ENCODE measurements at regions not wholly inside any gene's neighbourhood (a gene's known extent, or its start where the extent isn't known, plus 50 kb on each side); places are given as distances from the start of the nearest gene placed in this dataset.
"Not testable (repeated sequence)": the region's sequence is repeated elsewhere in the genome, so short reads cannot be mapped to it uniquely, and the experiment has no call there.

DNA sequence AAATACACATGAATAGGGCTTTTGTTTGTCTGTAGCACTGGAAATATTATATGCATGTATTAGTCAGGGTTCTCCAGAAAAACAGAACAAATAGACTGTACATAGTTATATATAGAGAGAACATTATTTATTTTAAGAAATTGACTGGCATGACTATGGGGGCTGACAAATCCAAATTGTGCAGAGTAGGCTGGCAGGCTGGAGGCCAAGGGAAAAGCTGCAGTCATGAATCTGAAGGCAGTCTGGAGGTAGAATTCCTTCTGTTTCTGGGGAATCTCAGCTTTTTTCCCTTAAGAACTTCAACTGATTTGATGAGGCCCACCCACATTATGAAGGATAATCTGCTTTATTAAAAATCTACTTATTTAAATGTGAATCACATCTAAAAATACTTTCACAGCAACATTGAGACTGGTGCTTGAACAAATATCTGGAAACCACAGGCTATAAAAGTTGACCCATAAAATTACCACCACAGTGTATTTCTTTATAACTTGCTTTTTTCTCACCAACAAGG is 344.2 kb upstream of the KIAA1217 start:
- no peak for ATAC-seq
- Mint-ChIP-seq H3K9me3 (peaks cover 0 to 2% of the 10 kb centered on the region in 2 donors), H3K4me3 (no peak overlapping the region), H3K4me1 (no peaks in the 10 kb centered on the region), H3K27me3 (ENCODE audit: low read depth in 2 of 2) (no peaks in the 10 kb centered on the region), H3K27ac (no peak overlapping the region), H3K36me3 (no peaks in the 10 kb centered on the region)
- DNase-seq, result no peak
- no peaks in the 10 kb centered on the region for H3K9me3 ChIP-seq (ENCODE audit: control insufficient read depth, insufficient read depth, low read length)
- no peaks in the 10 kb centered on the region for H3K27me3 ChIP-seq (ENCODE audit: control insufficient read depth, insufficient read depth, low read length)
- intact Hi-C loops (cut with micrococcal nuclease), result no loop called here
- no peaks in the 10 kb centered on the region for H3K36me3 ChIP-seq (ENCODE audit: control insufficient read depth, insufficient read depth, low read length)
- H3K27ac ChIP-seq (ENCODE audit: low read length), result no peak overlapping the region
- no peak for TF ChIP-seq CTCF (IDR thresholded peaks at IDR 0.05)
- no peaks in the 10 kb centered on the region for H3K4me1 ChIP-seq (ENCODE audit: control insufficient read depth, insufficient read depth, low read length)
- H3K4me3 ChIP-seq (ENCODE audit: low read length), result no peak overlapping the region

DNA sequence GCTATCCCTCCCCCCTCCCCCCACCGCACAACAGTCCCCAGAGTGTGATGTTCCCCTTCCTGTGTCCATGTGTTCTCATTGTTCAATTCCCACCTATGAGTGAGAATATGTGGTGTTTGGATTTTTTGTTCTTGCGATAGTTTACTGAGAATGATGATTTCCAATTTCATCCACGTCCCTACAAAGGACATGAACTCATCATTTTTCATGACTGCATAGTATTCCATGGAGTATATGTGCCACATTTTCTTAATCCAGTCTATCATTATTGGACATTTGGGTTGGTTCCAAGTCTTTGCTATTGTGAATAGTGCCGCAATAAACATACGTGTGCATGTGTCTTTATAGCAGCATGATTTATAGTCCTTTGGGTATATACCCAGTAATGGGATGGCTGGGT is 342.0 kb upstream of the KIAA1217 start:
- WGBS (ENCODE audit: insufficient coverage), result no CpG with 5 or more reads among the region's 5 CpGs
- ATAC-seq; intact Hi-C loops (cut with micrococcal nuclease); H3K9me3 ChIP-seq (ENCODE audit: control insufficient read depth, insufficient read depth, low read length); H3K9me3 Mint-ChIP-seq; DNase-seq; H3K36me3 ChIP-seq (ENCODE audit: control insufficient read depth, insufficient read depth, low read length); H3K27ac Mint-ChIP-seq; H3K27me3 Mint-ChIP-seq (ENCODE audit: low read depth in 2 of 2); H3K27me3 ChIP-seq (ENCODE audit: control insufficient read depth, insufficient read depth, low read length); H3K27ac ChIP-seq (ENCODE audit: low read length); H3K4me1 Mint-ChIP-seq; H3K4me1 ChIP-seq (ENCODE audit: control insufficient read depth, insufficient read depth, low read length); H3K4me3 Mint-ChIP-seq; H3K4me3 ChIP-seq (ENCODE audit: low read length); H3K36me3 Mint-ChIP-seq: not testable (repeated sequence)

DNA sequence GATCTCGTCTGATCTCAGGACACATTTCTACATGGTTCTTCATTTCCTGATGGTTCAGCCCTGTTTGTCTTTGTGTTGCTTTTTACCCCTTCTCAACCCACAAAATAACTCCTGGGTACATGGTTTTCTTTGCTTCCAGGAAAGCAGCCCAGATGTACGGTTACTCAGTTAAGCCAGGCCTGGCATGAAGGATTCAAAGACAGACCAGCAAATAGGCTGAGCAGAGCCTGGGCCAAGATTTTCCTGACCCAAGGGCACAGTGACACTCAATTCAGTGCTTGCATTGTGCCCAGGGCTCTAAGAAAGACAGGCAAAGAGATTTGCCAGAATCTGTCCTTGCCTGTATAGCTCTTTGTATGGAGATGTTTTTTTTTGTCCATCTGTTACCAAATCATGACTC is 340.8 kb upstream of the KIAA1217 start:
- no peak overlapping the region for H3K27ac ChIP-seq (ENCODE audit: low read length)
- no peak for TF ChIP-seq CTCF (IDR thresholded peaks at IDR 0.05)
- Mint-ChIP-seq H3K4me3 (no peak overlapping the region), H3K27me3 (ENCODE audit: low read depth in 2 of 2) (no peaks in the 10 kb centered on the region), H3K9me3 (peaks cover 0 to 5% of the 10 kb centered on the region in 2 donors), H3K27ac (no peak overlapping the region), H3K4me1 (peaks cover 7 to 9% of the 10 kb centered on the region in 2 donors), H3K36me3 (no peaks in the 10 kb centered on the region)
- H3K9me3 ChIP-seq (ENCODE audit: control insufficient read depth, insufficient read depth, low read length), result no peaks in the 10 kb centered on the region
- intact Hi-C loops (cut with micrococcal nuclease), result no loop called here
- DNase-seq (no peak), ATAC-seq (no peak)
- no peaks in the 10 kb centered on the region for H3K27me3 ChIP-seq (ENCODE audit: control insufficient read depth, insufficient read depth, low read length)
- H3K4me1 ChIP-seq (ENCODE audit: control insufficient read depth, insufficient read depth, low read length), result no peaks in the 10 kb centered on the region
- 71% methylated on average over 2 of the region's 2 CpGs for WGBS (ENCODE audit: insufficient coverage)
- no peak overlapping the region for H3K4me3 ChIP-seq (ENCODE audit: low read length)
- H3K36me3 ChIP-seq (ENCODE audit: control insufficient read depth, insufficient read depth, low read length), result no peaks in the 10 kb centered on the region

GRCh38 chr10:23869548-23869947 is 339.4 kb upstream of the KIAA1217 start:
- H3K36me3 ChIP-seq (ENCODE audit: control insufficient read depth, insufficient read depth, low read length), result no peaks in the 10 kb centered on the region
- H3K4me1 Mint-ChIP-seq, result peaks cover 7 to 9% of the 10 kb centered on the region in 2 donors
- H3K9me3 ChIP-seq (ENCODE audit: control insufficient read depth, insufficient read depth, low read length), result no peaks in the 10 kb centered on the region
- H3K27me3 ChIP-seq (ENCODE audit: control insufficient read depth, insufficient read depth, low read length), result no peaks in the 10 kb centered on the region
- H3K4me1 ChIP-seq (ENCODE audit: control insufficient read depth, insufficient read depth, low read length), result no peaks in the 10 kb centered on the region
- no peak overlapping the region for H3K4me3 Mint-ChIP-seq
- H3K27ac ChIP-seq (ENCODE audit: low read length), result no peak overlapping the region
- WGBS (ENCODE audit: insufficient coverage), result 86% methylated on average over 2 of the region's 7 CpGs
- H3K27me3 Mint-ChIP-seq (ENCODE audit: low read depth in 2 of 2), result no peaks in the 10 kb centered on the region
- DNase-seq (no peak), ATAC-seq (no peak)
- intact Hi-C loops (cut with micrococcal nuclease), result no loop called here
- no peak for TF ChIP-seq CTCF (IDR thresholded peaks at IDR 0.05)
- H3K9me3 Mint-ChIP-seq, result peaks cover 0 to 2% of the 10 kb centered on the region in 2 donors
- no peaks in the 10 kb centered on the region for H3K36me3 Mint-ChIP-seq
- no peak overlapping the region for H3K4me3 ChIP-seq (ENCODE audit: low read length)
- no peak overlapping the region for H3K27ac Mint-ChIP-seq

All from natural killer cell (primary cell).